ENCODE measurements at regions not wholly inside any gene's neighbourhood (a gene's known extent, or its start where the extent isn't known, plus 50 kb on each side); places are given as distances from the start of the nearest gene placed in this dataset.
A peak's percentile ranks its signal among the peaks of the same experiment; 100 is the strongest.

DNA sequence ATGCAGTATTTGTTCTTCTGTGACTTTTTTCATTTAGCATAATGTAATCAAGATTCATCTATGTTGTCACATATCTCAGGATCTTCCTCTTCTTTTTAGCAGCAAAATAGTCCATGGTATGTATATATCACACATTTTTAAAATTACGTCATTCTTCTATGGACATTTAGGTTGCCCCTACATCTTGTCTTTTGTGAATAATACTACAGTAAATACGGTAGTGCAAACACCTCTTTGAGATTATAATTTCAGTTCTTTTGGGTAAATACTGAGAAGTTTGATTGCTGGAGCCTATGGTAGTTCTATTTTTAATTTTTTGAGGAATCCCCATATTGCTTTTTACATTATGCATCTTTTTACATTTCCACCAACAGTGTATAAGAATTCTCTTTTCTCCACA is 1174.9 kb downstream of the NSUN3 start (continued):
- TF ChIP-seq, protein P1, sequence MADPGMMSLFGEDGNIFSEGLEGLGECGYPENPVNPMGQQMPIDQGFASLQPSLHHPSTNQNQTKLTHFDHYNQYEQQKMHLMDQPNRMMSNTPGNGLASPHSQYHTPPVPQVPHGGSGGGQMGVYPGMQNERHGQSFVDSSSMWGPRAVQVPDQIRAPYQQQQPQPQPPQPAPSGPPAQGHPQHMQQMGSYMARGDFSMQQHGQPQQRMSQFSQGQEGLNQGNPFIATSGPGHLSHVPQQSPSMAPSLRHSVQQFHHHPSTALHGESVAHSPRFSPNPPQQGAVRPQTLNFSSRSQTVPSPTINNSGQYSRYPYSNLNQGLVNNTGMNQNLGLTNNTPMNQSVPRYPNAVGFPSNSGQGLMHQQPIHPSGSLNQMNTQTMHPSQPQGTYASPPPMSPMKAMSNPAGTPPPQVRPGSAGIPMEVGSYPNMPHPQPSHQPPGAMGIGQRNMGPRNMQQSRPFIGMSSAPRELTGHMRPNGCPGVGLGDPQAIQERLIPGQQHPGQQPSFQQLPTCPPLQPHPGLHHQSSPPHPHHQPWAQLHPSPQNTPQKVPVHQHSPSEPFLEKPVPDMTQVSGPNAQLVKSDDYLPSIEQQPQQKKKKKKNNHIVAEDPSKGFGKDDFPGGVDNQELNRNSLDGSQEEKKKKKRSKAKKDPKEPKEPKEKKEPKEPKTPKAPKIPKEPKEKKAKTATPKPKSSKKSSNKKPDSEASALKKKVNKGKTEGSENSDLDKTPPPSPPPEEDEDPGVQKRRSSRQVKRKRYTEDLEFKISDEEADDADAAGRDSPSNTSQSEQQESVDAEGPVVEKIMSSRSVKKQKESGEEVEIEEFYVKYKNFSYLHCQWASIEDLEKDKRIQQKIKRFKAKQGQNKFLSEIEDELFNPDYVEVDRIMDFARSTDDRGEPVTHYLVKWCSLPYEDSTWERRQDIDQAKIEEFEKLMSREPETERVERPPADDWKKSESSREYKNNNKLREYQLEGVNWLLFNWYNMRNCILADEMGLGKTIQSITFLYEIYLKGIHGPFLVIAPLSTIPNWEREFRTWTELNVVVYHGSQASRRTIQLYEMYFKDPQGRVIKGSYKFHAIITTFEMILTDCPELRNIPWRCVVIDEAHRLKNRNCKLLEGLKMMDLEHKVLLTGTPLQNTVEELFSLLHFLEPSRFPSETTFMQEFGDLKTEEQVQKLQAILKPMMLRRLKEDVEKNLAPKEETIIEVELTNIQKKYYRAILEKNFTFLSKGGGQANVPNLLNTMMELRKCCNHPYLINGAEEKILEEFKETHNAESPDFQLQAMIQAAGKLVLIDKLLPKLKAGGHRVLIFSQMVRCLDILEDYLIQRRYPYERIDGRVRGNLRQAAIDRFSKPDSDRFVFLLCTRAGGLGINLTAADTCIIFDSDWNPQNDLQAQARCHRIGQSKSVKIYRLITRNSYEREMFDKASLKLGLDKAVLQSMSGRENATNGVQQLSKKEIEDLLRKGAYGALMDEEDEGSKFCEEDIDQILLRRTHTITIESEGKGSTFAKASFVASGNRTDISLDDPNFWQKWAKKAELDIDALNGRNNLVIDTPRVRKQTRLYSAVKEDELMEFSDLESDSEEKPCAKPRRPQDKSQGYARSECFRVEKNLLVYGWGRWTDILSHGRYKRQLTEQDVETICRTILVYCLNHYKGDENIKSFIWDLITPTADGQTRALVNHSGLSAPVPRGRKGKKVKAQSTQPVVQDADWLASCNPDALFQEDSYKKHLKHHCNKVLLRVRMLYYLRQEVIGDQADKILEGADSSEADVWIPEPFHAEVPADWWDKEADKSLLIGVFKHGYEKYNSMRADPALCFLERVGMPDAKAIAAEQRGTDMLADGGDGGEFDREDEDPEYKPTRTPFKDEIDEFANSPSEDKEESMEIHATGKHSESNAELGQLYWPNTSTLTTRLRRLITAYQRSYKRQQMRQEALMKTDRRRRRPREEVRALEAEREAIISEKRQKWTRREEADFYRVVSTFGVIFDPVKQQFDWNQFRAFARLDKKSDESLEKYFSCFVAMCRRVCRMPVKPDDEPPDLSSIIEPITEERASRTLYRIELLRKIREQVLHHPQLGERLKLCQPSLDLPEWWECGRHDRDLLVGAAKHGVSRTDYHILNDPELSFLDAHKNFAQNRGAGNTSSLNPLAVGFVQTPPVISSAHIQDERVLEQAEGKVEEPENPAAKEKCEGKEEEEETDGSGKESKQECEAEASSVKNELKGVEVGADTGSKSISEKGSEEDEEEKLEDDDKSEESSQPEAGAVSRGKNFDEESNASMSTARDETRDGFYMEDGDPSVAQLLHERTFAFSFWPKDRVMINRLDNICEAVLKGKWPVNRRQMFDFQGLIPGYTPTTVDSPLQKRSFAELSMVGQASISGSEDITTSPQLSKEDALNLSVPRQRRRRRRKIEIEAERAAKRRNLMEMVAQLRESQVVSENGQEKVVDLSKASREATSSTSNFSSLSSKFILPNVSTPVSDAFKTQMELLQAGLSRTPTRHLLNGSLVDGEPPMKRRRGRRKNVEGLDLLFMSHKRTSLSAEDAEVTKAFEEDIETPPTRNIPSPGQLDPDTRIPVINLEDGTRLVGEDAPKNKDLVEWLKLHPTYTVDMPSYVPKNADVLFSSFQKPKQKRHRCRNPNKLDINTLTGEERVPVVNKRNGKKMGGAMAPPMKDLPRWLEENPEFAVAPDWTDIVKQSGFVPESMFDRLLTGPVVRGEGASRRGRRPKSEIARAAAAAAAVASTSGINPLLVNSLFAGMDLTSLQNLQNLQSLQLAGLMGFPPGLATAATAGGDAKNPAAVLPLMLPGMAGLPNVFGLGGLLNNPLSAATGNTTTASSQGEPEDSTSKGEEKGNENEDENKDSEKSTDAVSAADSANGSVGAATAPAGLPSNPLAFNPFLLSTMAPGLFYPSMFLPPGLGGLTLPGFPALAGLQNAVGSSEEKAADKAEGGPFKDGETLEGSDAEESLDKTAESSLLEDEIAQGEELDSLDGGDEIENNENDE (IDR thresholded peaks at IDR 0.05; ENCODE audit: insufficient replicate concordance, low read length), result peak; percentile 87
- TF ChIP-seq GABPA (IDR thresholded peaks at IDR 0.05; ENCODE audit: borderline replicate concordance, insufficient read depth, low read length), result no peak

Data from H1 (cell line).